ENCODE measurements at regions not wholly inside any gene's neighbourhood (a gene's known extent, or its start where the extent isn't known, plus 50 kb on each side); places are given as distances from the start of the nearest gene placed in this dataset.

GRCh38 chr20:34165018-34165619, 53.1 kb upstream of the EIF2S2 start:
- H3K27me3 Mint-ChIP-seq (ENCODE audit: insufficient read depth, low read depth, poor library complexity), result no peaks in the 10 kb centered on the region
- Histone ChIP-seq H2AFZ (peak overlapping the region; percentile 33; the same call in 1 of the 2 replicates), H3K27me3 (ENCODE audit: insufficient read depth) (no peaks in the 10 kb centered on the region), H3K79me2 (replicated peaks; ENCODE audit: insufficient read depth) (no peaks in the 10 kb centered on the region), H3K4me3 (no peak overlapping the region), H3K27ac (ENCODE audit: low read depth) (no peak overlapping the region), H3K4me1 (ENCODE audit: insufficient read depth) (peaks cover 14% of the 10 kb centered on the region), H4K20me1 (replicated peaks; ENCODE audit: insufficient read depth) (no peaks in the 10 kb centered on the region), H3K4me2 (no peak overlapping the region), H3K36me3 (ENCODE audit: insufficient read depth) (no peaks in the 10 kb centered on the region), H3F3A (replicated peaks; ENCODE audit: low read depth) (no peaks in the 10 kb centered on the region), H3K9me2 (ENCODE audit: insufficient read depth) (no peaks in the 10 kb centered on the region)
- TF ChIP-seq CREB1 (CRISPR knock-in tag; IDR thresholded peaks at IDR 0.05; ENCODE audit: low read depth), result no peak
- no peak for TF ChIP-seq REST (IDR thresholded peaks at IDR 0.05; ENCODE audit: unreplicated experiment)
- TF ChIP-seq ZNF114 (CRISPR knock-in tag; IDR thresholded peaks at IDR 0.05), result no peak
- TF ChIP-seq EZH2 (IDR thresholded peaks at IDR 0.05; ENCODE audit: low read depth, unreplicated experiment), result no peak
- no peak for TF ChIP-seq STAT1 (IDR thresholded peaks at IDR 0.05; ENCODE audit: unreplicated experiment)
- TF ChIP-seq NANOG (IDR thresholded peaks at IDR 0.05; ENCODE audit: borderline replicate concordance), result no peak
- no peak for TF ChIP-seq ETS1 (IDR thresholded peaks at IDR 0.05)
- no peak for TF ChIP-seq JUNB (IDR thresholded peaks at IDR 0.05; ENCODE audit: unreplicated experiment)
- TF ChIP-seq ZNF462 (CRISPR knock-in tag; IDR thresholded peaks at IDR 0.05), result no peak
- TF ChIP-seq CTCF (conservative IDR thresholded peaks at IDR 0.05; ENCODE audit: low read depth in 2 of 2), result no peak
- no peak for TF ChIP-seq EZH2phosphoT487 (IDR thresholded peaks at IDR 0.05; ENCODE audit: unreplicated experiment)
- TF ChIP-seq POLR2AphosphoS5 (IDR thresholded peaks at IDR 0.05; ENCODE audit: low read depth), result no peak
- no peak for TF ChIP-seq ZNF331 (CRISPR knock-in tag; IDR thresholded peaks at IDR 0.05; ENCODE audit: low read depth)
- no peaks in the 10 kb centered on the region for H3K9me3 Mint-ChIP-seq
- ATAC-seq, result no peak
- H3K4me1 Mint-ChIP-seq, result peaks cover 11% of the 10 kb centered on the region; the same call in 2 of the 3 replicates
- no peak overlapping the region for H3K4me3 Mint-ChIP-seq
- no peaks in the 10 kb centered on the region for H3K36me3 Mint-ChIP-seq (ENCODE audit: low read depth)
- DNase-seq (ENCODE audit: low spot score), result no peak
- H3K27ac Mint-ChIP-seq, result no peak overlapping the region
